ENCODE measurements at regions not wholly inside any gene's neighbourhood (a gene's known extent, or its start where the extent isn't known, plus 50 kb on each side); places are given as distances from the start of the nearest gene placed in this dataset.

GRCh38 chr4:155522201-155522600, 144.4 kb upstream of the GUCY1A1 start:
- Mint-ChIP-seq H3K4me3 (ENCODE audit: unreplicated experiment) (no peak overlapping the region), H3K4me1 (ENCODE audit: low read depth) (peaks cover 17% of the 10 kb centered on the region), H3K27me3 (ENCODE audit: low read depth) (peaks cover under 1% of the 10 kb centered on the region), H3K9me3 (ENCODE audit: low read depth) (peaks cover 17% of the 10 kb centered on the region), H3K36me3 (ENCODE audit: low read depth) (peaks cover 1% of the 10 kb centered on the region), H3K27ac (ENCODE audit: unreplicated experiment) (peak overlapping the region; percentile 60)
- no peak for TF ChIP-seq CTCF (IDR thresholded peaks at IDR 0.05)
- DNase-seq (ENCODE audit: low spot score) = no peak

GRCh38 chr4:155521382-155521781, 144.6 kb upstream of the MAP9 start:
- peaks cover 10% of the 10 kb centered on the region for H3K4me1 Mint-ChIP-seq (ENCODE audit: low read depth)
- TF ChIP-seq CTCF (IDR thresholded peaks at IDR 0.05) = no peak
- peaks cover 2% of the 10 kb centered on the region for H3K27me3 Mint-ChIP-seq (ENCODE audit: low read depth)
- H3K9me3 Mint-ChIP-seq (ENCODE audit: low read depth) = peaks cover 17% of the 10 kb centered on the region
- H3K36me3 Mint-ChIP-seq (ENCODE audit: low read depth) = peaks cover 1% of the 10 kb centered on the region
- no peak overlapping the region for H3K27ac Mint-ChIP-seq (ENCODE audit: unreplicated experiment)
- DNase-seq (ENCODE audit: low spot score) = no peak
- no peak overlapping the region for H3K4me3 Mint-ChIP-seq (ENCODE audit: unreplicated experiment)

GRCh38 chr4:155515444-155516075, 138.8 kb upstream of the MAP9 start:
- H3K27me3 Mint-ChIP-seq (ENCODE audit: low read depth) = peaks cover 7% of the 10 kb centered on the region
- no peak overlapping the region for H3K27ac Mint-ChIP-seq (ENCODE audit: unreplicated experiment)
- H3K9me3 Mint-ChIP-seq (ENCODE audit: low read depth) = peaks cover under 1% of the 10 kb centered on the region
- H3K4me1 Mint-ChIP-seq (ENCODE audit: low read depth) = peaks cover 8% of the 10 kb centered on the region
- H3K4me3 Mint-ChIP-seq (ENCODE audit: unreplicated experiment) = no peak overlapping the region
- no peak for DNase-seq (ENCODE audit: low spot score)
- H3K36me3 Mint-ChIP-seq (ENCODE audit: low read depth) = no peaks in the 10 kb centered on the region
- TF ChIP-seq CTCF (IDR thresholded peaks at IDR 0.05) = no peak

GRCh38 chr4:155514628-155515027, 137.9 kb upstream of the MAP9 start:
- H3K27me3 Mint-ChIP-seq (ENCODE audit: low read depth) = peaks cover 7% of the 10 kb centered on the region
- no peaks in the 10 kb centered on the region for H3K9me3 Mint-ChIP-seq (ENCODE audit: low read depth)
- H3K27ac Mint-ChIP-seq (ENCODE audit: unreplicated experiment) = no peak overlapping the region
- peaks cover 11% of the 10 kb centered on the region for H3K4me1 Mint-ChIP-seq (ENCODE audit: low read depth)
- H3K4me3 Mint-ChIP-seq (ENCODE audit: unreplicated experiment) = no peak overlapping the region
- no peak for TF ChIP-seq CTCF (IDR thresholded peaks at IDR 0.05)
- DNase-seq (ENCODE audit: low spot score) = no peak
- H3K36me3 Mint-ChIP-seq (ENCODE audit: low read depth) = no peaks in the 10 kb centered on the region

- Mint-ChIP-seq H3K36me3 (ENCODE audit: low read depth) (no peaks in the 10 kb centered on the region), H3K4me3 (ENCODE audit: unreplicated experiment) (no peak overlapping the region), H3K27me3 (ENCODE audit: low read depth) (peaks cover 7% of the 10 kb centered on the region), H3K9me3 (ENCODE audit: low read depth) (no peaks in the 10 kb centered on the region), H3K27ac (ENCODE audit: unreplicated experiment) (no peak overlapping the region), H3K4me1 (ENCODE audit: low read depth) (peaks cover 17% of the 10 kb centered on the region)
- TF ChIP-seq CTCF (IDR thresholded peaks at IDR 0.05) = no peak
- DNase-seq (ENCODE audit: low spot score) = no peak
These were observed 136.1 kb upstream of the MAP9 start for GRCh38 chr4:155512817-155513216.

Data from chondrocyte (in vitro differentiated cells).